CD4-positive, alpha-beta T cell treated with Interleukin-15 for 1 hour (primary cell): ENCODE measurements at regions not wholly inside any gene's neighbourhood (a gene's known extent, or its start where the extent isn't known, plus 50 kb on each side); places are given as distances from the start of the nearest gene placed in this dataset.
"Not testable (repeated sequence)": the region's sequence is repeated elsewhere in the genome, so short reads cannot be mapped to it uniquely, and the experiment has no call there.

ENCODE experiments used
- DNase-seq: peaks from one replicate; pipeline ENCODE4 v3.0.0-alpha.2; 2020

DNA sequence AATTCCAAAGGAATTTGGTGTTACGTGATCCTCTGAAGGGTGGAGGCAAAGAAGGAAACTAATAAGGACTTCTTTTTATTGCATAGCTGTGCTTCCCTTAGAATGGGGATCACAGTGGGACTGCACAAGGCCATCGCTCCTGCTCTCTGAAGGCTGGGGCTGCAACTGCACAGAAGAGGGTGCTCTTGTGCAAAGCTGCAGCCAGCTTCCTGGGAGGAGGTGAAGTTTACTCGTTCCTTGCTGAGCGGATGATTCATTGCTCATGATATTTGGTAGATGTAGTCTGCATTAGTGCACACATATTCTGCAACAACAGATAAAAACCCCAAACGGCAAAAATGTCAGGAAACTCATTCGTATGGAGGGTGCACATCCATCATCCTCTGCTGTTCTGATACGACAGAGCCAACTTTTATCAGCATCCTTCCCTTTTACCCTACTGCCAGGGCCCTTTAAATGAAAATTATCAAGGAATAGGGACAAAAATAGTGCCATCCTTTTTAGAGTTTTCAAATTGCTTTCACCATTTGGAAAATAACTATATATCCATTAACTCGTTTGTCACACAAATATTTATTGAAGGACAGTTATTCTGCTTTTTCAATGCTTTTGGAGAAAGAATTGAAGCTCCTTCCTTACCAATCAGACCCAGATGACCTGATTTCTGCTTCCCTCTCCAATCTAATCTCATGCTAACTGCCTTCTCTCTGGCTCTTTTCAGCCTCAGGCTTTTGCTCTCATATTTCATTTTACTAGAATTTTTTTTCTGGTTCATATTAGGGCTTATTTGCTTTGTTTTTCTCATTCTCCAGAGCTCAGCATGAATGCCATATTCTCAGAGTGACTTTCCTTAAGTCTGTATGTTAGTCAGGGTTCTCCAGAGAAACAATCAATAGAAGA is 263.6 kb downstream of the DUSP10 start:
- peak; percentile 51 for DNase-seq

DNA sequence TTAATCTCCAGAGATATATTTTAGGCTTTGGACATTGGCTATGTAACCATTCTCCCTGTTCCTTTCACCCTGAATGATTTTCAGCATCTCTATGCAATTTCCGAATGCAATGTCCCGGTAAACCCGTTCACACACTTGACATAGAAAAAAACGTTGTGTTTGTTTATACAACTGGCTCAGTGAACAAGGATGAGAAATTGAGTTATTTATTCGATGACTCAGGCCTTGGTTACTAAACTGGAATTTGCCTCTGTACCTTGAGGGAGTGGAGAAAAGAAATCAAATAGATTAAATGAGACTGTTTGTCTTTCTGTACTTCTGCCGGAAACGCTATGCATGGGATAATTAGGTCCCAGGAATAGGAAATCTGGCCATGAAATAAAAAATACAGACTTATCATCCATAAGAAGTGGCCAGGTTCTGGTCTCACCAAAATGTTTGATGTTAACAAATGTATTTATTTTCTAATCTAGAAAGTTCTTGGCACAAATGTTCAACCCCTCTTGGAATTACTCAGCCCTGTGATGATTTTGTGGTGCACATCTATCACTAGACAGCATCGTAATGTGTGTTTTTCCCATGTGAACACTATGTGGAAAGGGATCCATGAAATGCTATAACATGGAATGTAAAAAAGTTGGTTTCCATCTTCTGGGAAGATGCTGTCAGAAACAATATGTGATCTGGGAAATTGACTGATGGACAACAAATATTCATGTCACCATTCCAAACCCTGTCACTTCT is 253.9 kb downstream of the DUSP10 start:
- no peak for DNase-seq

DNA sequence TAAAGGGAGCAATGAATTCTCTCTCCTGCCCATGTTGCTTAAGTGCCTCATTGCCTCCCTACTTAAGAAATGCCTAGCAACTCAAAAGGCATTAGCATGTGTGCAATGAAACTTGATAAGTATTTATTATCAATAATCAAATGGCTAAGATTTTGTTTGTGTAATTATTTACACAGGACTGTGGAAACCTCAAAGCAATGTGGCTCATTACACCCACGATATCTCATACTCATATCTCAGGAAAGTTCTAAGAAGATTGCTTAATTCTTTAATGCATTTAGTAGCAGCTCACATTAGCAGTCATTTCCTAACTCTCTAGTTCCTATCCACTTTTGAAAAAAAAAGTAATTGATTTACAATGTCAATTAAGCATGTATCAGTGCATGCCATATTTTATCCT is 253.3 kb downstream of the DUSP10 start:
- DNase-seq = no peak

DNA sequence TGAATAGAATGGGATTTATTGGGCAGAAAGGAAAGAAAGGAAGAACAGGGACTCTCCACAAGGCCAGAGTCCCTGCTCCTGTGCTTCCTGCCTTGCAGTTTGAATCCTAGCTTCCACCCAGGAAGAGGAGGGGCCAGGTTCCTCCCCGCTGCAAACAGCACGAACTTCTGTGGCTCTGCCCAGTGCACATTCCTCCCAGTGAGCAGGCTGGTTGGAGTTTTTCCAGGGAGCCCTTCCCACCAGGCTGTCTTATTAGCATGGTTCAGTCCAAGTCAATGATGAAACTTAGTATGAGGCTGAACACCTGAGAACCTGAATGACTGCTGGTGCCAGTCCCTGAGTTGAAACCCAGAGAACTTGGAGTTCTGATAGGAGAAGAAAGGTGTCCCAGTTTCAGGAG is 247.2 kb downstream of the DUSP10 start:
- no peak for DNase-seq

DNA sequence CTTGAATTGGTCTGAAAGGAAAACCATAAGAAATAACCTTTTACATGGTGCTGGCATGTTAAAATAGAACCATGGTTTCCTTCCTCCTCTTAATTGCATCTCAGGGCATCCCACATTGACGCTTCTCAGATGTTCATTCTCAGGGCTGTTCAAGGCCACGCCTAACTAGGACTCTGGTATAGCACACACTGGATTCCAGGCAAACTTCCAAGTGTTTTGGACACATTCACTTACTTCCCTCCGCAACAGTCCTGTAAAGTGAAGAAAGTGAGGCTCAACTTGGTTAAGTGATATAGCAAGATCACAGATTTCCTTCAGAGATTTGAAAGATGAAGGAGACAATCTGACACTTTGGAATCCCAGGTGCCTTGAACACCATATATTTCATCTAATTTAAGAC is 244.8 kb downstream of the DUSP10 start:
- no peak for DNase-seq

DNA sequence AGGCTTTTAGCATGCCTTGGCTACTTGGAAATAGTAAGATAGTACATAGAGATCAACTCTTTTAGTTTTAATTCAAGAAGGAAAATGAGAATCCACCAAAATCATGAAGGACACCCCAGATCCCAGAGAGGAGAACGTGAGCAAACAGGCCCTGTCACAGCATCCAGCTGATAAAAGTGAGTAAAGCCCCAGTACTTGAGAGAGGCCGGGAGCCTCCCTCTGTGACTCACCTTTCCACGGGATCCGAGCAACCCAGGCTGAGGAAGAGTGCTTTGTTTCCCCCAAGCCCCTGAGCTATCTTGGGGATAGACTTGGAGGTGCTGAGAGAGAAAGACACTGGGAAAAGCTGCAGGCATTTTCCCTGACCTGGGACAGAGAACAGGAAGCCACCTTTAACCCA is 238.6 kb downstream of the DUSP10 start:
- DNase-seq = no peak

DNA sequence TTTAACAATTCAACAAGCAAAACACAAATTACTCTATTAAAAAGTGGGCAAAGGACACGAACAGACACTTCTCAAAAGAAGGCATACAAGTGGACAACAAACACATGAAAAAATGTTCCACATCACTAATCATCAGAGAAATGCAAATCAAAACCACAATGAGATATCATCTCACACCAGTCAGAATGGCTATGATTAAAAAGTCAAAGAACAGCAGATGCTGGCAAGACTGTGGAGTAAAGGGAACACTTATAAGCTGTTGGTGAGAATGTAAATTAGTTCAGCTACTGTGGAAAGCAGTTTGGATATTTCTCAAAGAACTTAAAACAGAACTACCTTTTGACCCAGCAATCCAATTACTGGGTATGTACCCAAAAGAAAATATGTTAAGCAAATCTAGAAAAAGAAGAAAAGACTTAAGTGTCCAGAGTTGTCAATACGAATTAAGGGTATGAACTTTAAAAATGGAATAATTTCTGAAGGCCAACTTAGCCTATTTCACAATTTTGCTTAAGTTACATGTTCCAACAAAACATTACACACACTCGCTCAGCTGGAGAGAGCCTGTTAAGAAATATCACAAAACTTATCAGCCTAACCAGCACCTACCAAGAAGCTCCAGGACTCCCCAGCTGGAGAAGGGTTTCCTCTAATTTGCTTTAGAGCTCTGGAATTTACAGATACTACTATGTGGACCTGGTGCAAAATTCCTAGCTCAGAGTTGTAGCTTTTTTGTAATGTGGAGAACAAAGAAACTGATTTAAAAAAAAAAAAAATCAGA is 232.1 kb downstream of the DUSP10 start:
- no peak for DNase-seq

DNA sequence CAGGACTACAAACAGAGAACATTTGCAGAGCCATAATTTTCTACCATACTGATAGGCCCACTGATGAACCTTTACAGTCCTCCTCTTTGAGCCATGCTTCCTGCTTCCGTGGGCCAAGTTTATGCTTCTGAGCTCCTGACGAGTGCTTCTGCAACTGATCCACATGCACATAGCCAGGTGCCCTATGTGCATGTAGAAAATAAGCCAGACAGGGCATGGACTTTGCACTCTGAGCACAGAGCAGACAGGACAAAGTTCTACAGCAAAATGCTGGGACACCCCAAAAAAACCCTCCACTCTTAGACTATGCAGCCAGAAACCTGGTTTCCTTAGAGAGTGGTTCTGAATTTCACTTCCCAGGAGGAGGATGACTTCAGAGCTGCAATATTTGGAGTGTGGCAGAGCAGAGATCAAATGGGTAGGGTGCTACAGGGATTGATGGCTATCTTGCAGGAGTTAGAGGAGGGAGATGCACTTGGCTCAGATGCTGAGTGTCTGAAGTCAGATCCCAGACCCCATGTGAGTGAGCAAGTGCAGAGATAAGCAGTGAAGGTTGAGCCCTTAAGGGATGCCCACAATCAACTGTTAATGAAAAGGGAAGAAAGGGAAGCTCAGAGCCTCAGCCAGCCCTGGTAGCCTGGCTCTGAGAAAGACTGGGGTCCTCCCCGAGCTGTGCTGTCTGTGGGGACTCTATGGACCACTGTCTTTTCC is 230.9 kb downstream of the DUSP10 start:
- DNase-seq = no peak

DNA sequence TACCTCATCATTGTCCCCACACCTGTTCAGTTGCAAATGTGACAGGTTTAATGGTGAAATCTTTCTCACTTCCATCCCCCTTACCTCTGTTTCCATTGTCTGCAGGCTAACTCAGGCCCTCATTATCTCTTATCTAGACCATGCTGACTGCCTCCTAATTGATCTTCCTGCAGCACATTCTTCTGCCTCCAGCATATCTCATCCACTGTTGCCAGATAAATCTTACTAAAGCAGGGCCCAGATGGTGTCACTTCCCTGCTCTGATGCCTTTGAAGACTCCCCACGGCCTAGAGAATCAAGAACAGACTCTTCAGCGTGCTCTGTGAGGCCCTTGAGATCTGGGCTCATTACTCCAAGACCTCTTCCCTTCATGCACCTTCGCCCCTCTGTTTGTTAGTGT is 230.1 kb downstream of the DUSP10 start:
- DNase-seq = no peak

DNA sequence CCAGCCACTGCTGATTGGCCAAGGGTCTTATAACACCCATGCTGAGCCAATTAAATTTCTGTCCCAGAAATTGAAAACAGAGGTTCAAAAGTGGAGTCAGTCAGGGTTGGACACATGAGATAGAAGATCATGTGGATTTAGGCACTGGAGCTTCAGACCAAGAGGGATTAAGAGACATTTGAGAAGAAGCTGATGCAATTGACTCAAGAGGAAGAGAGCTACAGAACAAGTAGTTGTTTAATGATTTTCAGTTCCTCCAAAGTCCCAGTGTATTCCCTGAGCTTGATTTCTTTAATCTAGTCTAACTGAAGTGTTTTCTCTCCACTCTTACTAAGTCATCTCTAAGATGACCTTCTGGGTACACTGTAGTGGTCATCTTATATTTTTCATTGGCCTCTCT is 227.1 kb downstream of the DUSP10 start:
- DNase-seq = no peak

DNA sequence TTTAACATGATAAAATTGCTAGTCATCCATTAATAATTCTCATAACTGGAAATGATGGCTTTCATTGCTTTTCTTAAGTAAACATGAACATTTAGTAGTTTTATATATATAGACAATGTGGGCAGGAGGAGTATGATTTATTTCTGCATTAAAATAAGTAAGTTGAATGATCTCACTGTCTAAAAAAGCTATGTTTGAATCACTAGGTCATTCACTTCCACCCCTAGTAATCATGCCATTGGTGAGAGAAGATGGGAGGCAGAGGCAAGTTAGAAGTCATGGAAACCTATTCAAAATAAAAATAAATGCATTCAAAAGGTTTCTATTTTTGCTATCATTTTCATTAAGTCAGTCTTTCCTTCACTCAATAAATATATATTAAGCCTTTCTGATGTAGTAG is 226.4 kb downstream of the DUSP10 start:
- DNase-seq = no peak

DNA sequence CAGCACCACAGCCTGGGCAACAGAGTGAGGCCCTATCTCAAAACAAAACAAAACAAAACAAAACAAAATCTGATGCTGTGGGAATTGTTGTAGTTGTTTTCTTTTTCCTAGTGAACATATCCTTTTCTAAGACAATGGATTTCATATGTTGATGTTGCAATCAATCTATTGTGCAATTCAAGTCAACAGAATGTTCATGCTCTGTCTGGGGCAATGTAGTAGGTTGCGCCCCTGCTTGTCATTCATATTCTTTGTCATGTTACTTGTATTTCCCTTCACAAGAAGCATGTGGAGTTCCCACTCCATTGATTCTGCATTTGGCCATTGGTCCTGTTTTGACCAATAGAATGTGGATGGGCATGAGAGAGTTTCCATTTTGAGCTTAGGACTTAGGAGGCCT is 223.9 kb downstream of the DUSP10 start:
- DNase-seq = no peak

DNA sequence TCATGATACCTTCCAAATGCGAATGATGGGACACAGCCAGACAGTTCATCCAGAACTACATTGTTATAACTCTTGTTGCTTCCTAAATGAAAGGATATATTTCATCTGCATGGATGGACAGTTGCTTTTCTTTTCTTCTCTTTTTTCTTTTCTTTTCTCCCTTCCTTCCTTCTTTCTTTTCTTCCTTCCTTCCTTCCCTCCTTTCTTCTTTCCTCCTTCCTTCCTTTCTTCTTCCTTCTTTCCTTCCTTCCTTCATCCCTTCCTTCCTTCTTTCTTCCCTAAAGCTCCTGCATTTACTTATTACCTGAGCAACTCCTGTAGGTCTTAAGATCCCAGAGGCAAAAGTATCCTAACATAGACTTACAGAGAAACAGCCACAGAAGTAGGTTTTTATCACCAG is 221.6 kb downstream of the DUSP10 start:
- DNase-seq = no peak

DNA sequence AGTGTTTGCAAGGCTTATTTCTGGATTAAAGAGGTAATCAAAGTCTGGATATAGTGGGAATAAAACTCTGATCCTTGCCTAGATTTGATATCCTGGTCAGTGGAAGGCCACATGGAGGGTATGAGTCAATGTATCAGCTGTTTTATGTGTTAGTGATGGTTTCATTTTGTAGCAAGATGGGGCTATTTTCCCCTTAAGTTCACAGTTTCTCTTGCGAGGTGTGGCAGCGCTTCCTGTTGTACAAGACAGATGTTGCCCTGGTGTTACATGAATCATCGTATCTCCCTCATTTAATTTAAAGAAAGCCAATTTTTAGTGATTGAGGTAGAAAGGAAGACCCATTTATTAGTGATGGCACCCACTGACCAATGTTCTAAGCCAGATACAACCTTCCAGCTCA is 220.2 kb downstream of the DUSP10 start:
- DNase-seq = no peak

DNA sequence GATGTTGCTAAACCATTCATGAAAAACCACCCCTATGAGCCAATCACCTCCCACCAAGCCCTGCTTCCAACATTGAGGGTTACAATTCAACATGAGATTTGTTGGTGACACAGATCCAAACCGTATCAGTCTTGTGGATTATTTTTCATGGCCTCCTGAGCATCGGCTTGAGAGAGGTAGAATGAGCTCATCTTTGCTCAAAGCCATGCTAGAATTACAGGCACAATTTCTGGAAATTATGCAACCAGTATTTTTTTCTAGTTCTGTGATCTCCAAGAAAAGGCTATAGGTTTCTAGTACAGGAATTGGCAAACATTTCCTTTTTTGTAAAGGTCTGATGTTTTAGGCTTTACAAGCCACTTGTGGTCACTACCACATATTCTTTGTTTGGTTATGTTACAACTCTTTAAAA is 219.4 kb downstream of the DUSP10 start:
- DNase-seq = no peak

DNA sequence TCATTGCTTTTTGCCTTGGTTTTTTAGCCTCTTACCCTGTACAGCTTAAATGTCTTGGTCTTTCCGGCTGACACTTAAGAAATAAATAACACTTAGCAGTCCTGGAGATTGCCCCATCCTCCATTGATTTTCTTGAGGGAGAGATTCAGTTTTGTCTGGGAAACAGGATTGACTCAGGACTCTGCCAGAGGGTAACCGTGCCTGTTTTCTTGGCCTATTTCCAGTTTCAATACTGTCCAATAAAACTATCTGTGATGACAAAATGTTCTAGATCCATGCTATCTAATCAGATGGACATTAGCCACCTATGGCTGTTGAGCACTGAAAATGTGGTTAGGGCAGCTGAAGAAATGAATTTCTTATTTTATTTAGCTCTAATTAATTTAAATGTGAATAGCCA is 216.1 kb downstream of the DUSP10 start:
- DNase-seq = no peak

DNA sequence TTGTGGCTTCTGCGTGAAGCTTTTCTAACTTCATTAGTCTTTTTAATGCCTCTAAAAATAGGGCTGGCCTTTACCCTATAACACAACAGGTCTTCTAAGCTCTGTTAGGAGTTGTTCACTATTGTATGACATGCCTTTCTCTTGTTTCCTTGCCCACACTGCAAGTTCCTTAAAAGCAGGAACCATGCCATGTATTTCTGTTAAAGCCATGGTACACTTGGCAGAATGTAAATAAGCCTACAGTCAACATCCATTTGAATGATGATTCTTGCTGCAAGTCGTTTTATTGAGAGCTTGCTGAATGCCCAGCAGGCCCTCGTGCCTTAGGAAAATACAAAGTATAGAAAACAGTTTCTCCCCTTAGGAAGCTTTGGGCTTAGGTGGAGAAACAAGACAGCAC is 214.6 kb downstream of the DUSP10 start:
- no peak for DNase-seq

DNA sequence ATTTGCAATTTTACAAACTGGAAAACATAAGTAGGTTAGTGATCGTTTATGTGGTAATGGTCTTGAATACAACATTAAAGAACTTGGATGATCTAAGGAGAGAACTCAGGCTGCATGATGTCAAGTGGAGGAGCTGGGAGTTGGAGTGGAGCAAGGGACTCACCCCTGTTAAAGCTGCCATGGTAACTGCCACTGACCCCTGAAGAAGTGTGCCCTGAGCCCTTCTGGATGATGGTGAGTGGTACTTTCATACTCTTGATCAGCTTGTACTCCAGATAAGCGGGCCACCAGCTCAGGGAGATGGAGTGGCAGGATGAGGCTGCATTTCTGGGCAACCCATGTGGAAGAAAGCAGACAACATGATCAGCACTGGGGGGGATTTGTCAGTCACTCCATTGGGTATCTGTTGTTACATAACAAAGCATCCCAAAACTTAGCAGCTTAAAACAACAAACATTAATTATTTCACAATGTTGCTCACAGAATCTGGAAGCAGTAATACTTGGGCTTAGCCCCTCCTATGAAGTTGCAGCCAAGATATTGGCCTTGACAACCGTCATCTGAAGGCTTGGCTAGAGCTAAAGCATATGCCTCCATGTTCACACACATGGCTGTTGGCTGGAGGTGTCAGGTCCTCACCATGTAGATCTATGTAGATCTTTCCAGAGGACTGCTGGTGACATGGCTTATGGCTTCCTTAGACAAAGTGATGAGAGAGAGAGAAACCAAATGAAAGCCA is 213.8 kb downstream of the DUSP10 start:
- no peak for DNase-seq

DNA sequence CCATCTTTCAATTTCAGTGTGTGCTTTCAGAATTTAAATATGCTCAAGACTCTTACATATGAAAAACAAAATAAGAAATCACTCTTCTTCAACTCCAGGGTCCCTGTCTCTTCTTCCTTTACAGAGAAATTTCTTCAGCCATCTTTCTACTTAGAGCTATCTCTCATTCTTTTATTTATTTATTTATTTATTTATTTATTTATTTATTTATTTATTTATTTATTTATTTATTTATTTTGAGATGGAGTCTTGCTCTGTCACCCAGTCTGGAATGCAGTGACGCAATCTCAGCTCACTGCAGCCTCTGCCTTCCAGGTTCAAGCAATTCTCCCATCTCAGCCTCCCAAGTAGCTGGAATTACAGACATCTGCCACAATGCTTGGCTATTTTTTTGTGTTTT is 211.7 kb downstream of the DUSP10 start:
- not testable (repeated sequence) for DNase-seq

DNA sequence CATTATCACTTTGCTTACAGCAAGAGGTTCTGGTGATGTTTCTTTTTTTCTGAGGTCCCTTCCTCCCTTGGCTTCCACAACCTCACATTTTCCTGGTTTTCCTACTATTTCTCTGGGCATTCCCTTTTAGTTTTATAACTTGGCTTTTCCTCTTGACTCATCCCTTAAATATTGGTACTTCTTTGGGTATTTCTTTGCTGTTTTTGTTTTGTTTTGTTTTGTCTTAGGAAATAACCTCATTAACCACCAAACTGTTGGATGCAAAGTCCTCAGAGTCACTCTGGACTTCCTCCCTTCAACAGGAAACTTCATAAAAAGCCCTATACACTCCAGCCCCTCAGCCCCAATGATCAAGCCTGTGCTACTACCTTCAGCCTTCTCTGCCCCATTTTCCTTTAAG is 211.1 kb downstream of the DUSP10 start:
- no peak for DNase-seq

DNA sequence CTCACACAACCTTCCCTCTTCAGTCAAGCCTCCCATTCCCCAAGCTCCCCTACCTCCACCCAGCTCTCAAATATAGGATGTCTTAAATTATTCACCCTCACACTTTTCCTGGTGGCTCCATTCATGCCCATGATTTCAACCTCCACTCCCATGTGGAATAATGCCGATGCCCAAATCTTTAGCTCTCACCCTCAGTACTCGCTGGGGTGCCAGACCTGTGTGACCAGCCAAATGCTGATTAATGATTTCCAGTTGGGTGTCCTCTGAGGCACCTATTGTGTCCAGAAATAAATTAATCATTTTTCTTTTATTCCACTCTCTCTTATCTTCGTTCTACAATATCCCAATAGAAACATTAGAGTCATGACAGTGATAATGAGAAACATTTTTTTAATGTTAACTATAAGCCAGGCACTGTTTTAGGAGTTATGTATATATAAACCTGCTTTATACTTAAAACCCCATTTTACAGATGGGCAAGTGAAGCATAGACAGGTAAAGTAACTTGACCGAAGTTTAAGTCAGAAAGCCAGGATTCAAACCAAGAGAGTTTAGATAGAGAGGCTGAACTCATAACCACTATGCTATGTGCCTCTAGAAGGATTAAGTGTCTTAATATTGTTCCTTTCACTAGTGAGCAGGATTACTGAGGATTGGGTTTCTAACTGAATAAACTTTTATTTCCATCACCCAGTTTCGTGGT is 209.7 kb downstream of the DUSP10 start:
- DNase-seq = no peak

DNA sequence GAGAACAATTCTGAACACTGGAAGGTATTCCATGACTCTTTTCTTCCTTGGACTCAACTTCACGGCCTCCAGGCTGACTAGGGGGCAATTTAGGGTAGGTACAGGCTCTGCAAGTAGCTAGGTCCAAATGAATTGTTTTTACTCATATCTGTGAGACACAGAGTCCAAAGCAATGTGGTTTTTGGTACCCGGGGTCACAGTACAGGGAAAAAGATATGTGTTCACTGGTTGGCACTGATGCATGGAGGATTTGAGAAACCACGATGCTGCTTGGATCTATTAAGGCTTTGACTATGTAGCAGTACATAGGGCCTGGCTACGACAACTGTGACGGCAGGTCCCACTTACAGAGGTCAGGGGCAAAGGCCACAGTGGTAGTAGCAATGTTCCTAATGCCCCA is 200.6 kb downstream of the DUSP10 start:
- no peak for DNase-seq
